GM23248 (cell line): ENCODE measurements at regions not wholly inside any gene's neighbourhood (a gene's known extent, or its start where the extent isn't known, plus 50 kb on each side); places are given as distances from the start of the nearest gene placed in this dataset.

ENCODE experiments used
- EZH2 ChIP-seq: fragments of 200-600 bp; sonication (generic); IDR thresholded peaks from 2 replicates; pipeline ENCODE4 v1.6.1; 2018; ENCODE audit warnings: antibody characterized with exemption, mild to moderate bottlenecking; ENCODE audit not compliant: insufficient read depth, poor library complexity, severe bottlenecking
- EZH2phosphoT487 ChIP-seq: fragments of 200-600 bp; sonication (generic); IDR thresholded peaks from 2 replicates; pipeline ENCODE4 v1.6.1; 2018; ENCODE audit warnings: antibody characterized with exemption, moderate library complexity, mild to moderate bottlenecking, low read depth; ENCODE audit not compliant: insufficient read depth

- TF ChIP-seq EZH2phosphoT487 (no peak), EZH2 (no peak)
Measured at GRCh38 chr4:22884157-22884556, 191.4 kb downstream of the GBA3 start.
